Upper lobe of right lung (tissue), 1 donor: ENCODE measurements at regions not wholly inside any gene's neighbourhood (a gene's known extent, or its start where the extent isn't known, plus 50 kb on each side); places are given as distances from the start of the nearest gene placed in this dataset.

ENCODE experiments used
- ATAC-seq: fragments of 200-7000 bp; cut with Tn5 transposase; one replicate; pipeline ENCODE4 v1.9.1; 2020; ENCODE audit warnings: mild to moderate bottlenecking, moderate library complexity
- DNase-seq: peaks from one replicate; pipeline ENCODE4 v3.0.0-alpha.2; 2020
- H3K27ac ChIP-seq: fragments of 200-600 bp; one replicate; pipeline ENCODE4 v1.8.0; 2022
- H3K27me3 ChIP-seq: fragments of 200-600 bp; one replicate; pipeline ENCODE4 v1.8.0; 2022; ENCODE audit warnings: mild to moderate bottlenecking
- H3K36me3 ChIP-seq: fragments of 200-600 bp; one replicate; pipeline ENCODE4 v1.8.0; 2022
- H3K4me1 ChIP-seq: fragments of 200-600 bp; one replicate; pipeline ENCODE4 v1.8.0; 2022
- H3K4me3 ChIP-seq: fragments of 200-600 bp; one replicate; pipeline ENCODE4 v1.8.0; 2022; ENCODE audit warnings: mild to moderate bottlenecking
- H3K9me3 ChIP-seq: fragments of 200-600 bp; one replicate; pipeline ENCODE4 v1.8.0; 2022
- intact Hi-C: fragments of 100-400 bp; cut with DNase I; formaldehyde crosslinking; loops from one replicate; pipeline ENCODE4 v1.11.0; 2022
- TF ChIP-seq, protein P1 (sequence below): fragments of 200-600 bp; IDR thresholded peaks from one replicate; pipeline ENCODE4 v1.8.0; 2022; ENCODE audit warnings: antibody characterized with exemption
- donor health status: DM: no; HTN: yes; CAD: no; lungs with severe emphysema.

DNA sequence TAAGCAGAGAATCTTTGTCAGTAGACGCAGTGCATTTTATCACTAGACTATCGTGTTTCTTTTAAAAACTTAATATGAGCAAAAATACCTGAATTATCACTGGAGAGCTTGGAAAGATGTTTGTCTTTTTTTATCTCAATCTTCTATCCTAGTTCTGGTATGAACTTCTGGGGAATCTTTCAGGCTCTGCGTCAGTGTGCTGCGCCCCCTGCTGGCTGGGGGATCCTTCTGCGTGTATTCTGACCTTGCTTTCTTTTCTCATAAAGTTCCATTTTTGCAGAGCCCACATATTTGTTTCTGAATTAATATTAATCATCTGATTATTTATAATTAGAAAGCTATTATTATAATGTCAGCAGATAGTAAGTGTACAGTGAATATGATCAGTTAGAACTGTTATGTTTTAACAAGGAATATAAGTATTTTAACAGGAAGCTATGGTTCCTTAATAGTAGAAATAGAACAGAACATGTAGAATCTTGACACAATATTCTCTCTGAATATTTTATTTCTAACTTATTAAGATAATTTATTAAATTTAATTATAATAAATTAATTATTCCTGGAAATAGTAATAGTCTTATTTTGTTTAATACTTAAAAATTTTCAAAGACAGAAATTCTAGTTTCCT is 945.0 kb upstream of the CRIM1 start:
- Histone ChIP-seq H3K4me3 (no peak overlapping the region), H3K9me3 (no peaks in the 10 kb centered on the region), H3K27ac (no peak overlapping the region), H3K4me1 (no peaks in the 10 kb centered on the region), H3K36me3 (no peaks in the 10 kb centered on the region), H3K27me3 (no peaks in the 10 kb centered on the region)
- DNase-seq (peak; percentile 78), ATAC-seq (peak; percentile 67)
- intact Hi-C loops = no loop called here
- TF ChIP-seq, protein P1, sequence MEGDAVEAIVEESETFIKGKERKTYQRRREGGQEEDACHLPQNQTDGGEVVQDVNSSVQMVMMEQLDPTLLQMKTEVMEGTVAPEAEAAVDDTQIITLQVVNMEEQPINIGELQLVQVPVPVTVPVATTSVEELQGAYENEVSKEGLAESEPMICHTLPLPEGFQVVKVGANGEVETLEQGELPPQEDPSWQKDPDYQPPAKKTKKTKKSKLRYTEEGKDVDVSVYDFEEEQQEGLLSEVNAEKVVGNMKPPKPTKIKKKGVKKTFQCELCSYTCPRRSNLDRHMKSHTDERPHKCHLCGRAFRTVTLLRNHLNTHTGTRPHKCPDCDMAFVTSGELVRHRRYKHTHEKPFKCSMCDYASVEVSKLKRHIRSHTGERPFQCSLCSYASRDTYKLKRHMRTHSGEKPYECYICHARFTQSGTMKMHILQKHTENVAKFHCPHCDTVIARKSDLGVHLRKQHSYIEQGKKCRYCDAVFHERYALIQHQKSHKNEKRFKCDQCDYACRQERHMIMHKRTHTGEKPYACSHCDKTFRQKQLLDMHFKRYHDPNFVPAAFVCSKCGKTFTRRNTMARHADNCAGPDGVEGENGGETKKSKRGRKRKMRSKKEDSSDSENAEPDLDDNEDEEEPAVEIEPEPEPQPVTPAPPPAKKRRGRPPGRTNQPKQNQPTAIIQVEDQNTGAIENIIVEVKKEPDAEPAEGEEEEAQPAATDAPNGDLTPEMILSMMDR = peak; percentile 96

DNA sequence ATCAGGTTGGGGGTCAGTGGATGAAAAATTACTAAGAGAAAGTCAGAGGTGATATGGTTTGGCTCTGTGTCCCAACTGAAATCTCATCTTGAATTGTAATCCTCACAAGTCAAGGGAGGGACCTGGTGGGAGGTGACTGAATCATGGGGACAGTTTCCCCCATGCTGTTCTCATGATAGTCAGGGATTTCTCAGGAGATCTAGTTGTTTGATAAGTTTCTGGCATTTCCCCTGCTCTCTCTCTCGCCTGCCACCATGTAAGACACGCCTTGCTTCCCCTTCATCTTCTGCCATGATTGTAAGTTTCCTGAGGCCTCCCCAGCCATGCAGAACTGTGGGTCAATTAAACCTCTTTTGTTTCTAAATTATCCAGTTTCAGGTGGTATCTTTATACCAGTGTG is 945.8 kb upstream of the CRIM1 start:
- Histone ChIP-seq H3K27ac (no peak overlapping the region), H3K9me3 (no peaks in the 10 kb centered on the region), H3K4me3 (no peak overlapping the region), H3K27me3 (no peaks in the 10 kb centered on the region), H3K36me3 (no peaks in the 10 kb centered on the region), H3K4me1 (no peaks in the 10 kb centered on the region)
- DNase-seq (no peak), ATAC-seq (no peak)
- intact Hi-C loops = no loop called here
- TF ChIP-seq, protein P1 = no peak

DNA sequence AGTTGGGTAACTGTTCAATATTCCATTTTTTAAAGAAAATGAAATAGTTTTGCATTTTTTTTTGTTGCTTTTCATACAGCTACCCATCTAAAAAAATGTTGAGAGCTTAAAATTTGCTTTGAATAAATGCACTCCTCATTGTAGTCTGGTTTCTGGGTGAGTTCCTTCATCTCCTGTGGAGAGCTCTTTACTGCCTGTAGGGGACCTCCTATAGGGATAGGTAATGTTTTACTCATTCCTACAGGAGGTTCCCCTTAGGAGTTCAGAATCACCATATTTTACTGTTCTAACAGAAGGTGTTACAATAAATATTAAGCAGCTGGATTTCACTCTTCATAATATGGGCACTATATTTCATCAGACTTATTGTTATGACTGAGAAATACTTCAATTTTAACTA is 947.3 kb upstream of the CRIM1 start:
- H3K36me3 ChIP-seq = no peaks in the 10 kb centered on the region
- TF ChIP-seq, protein P1 = no peak
- H3K4me1 ChIP-seq = no peaks in the 10 kb centered on the region
- no peaks in the 10 kb centered on the region for H3K9me3 ChIP-seq
- no peak overlapping the region for H3K4me3 ChIP-seq
- no peak overlapping the region for H3K27ac ChIP-seq
- ATAC-seq (no peak), DNase-seq (no peak)
- no peaks in the 10 kb centered on the region for H3K27me3 ChIP-seq
- intact Hi-C loops = no loop called here

DNA sequence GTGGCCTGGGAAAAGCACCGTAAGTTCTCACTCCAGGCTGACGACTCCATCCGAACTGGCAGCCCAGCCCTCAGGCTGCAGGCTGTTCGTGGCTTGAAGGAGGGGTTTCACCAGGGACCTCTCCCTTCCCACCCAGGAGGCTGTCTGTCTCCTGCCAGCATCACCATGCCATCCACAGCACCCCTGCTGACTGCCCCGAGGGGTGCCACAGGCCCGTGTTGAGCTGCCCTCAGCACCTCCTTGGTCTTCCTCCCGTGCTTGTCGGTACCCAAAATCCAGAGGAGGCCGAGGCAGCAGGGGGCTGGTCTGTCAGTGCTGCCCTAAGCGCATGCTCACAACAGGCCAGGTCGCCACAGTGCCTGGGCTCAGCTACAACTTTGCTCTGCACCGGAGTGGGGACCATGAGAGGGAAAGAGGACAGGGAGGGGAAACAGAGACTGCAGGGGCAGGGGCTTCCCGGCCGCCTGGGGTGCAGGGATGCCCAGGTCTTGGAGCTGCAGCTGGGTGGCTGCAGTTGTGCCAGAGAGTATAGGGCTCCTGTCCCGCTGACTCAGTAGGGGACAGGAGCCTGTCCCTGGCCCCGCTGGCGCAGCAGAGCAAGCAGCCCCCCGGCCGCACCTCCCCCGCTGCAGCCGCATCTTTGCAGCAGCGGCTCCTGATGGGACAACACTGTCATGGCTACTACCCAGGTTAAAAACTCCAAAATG is 963.7 kb upstream of the CRIM1 start:
- no peaks in the 10 kb centered on the region for H3K27me3 ChIP-seq
- H3K9me3 ChIP-seq = no peaks in the 10 kb centered on the region
- H3K36me3 ChIP-seq = no peaks in the 10 kb centered on the region
- no peak overlapping the region for H3K27ac ChIP-seq
- H3K4me3 ChIP-seq = no peak overlapping the region
- TF ChIP-seq, protein P1 = no peak
- intact Hi-C loops = no loop called here
- no peaks in the 10 kb centered on the region for H3K4me1 ChIP-seq
- DNase-seq (no peak), ATAC-seq (peak; percentile 39)

DNA sequence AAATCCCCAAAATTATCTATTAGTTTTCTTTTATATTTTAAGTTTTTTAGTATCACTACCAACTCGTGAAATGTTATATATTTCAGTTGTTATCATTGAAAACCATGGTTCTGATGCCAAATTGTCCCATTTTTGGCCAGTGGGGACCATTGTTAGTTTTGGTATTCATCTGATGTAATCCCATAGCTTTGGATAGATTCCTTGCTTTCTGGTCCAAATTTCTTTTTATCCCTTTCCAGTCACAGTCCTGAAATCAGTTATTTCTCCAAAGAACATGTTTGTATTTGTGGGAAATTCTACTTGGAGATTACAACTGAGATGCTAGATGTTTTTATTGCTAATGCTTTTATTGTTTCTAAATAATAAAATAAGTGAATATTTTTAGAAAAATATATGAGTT is 976.8 kb upstream of the CRIM1 start:
- ATAC-seq = no peak
- H3K4me1 ChIP-seq = no peaks in the 10 kb centered on the region
- H3K36me3 ChIP-seq = no peaks in the 10 kb centered on the region
- intact Hi-C loops = no loop called here
- H3K9me3 ChIP-seq = no peaks in the 10 kb centered on the region
- H3K27ac ChIP-seq = no peak overlapping the region
- no peaks in the 10 kb centered on the region for H3K27me3 ChIP-seq
- DNase-seq = no peak
- no peak overlapping the region for H3K4me3 ChIP-seq
- TF ChIP-seq, protein P1 = no peak
